ENCODE measurements at regions not wholly inside any gene's neighbourhood (a gene's known extent, or its start where the extent isn't known, plus 50 kb on each side); places are given as distances from the start of the nearest gene placed in this dataset.

DNA sequence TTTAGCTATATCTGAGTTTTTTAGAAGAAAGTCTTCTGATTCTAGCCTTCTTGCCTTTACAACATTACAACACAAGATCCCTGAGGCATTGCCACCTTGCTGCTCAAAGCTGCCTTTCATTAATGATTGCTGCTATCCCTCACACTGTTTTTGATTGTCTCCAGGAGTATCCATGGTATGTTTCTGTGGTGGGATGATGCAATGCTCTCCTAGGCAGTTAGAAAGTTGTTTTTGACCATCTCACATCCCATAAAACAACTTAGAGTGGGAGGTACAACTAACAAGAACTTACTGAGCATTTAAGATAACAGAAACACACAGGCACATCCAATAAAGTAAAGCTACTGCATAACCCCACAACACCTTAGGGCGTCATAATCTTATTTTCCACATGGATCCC is 1156.0 kb upstream of the LRRTM3 start:
- TF ChIP-seq PPARA (CRISPR knock-in tag; IDR thresholded peaks at IDR 0.05; ENCODE audit: borderline replicate concordance) (no peak), ZNF565 (CRISPR knock-in tag; conservative IDR thresholded peaks at IDR 0.05; ENCODE audit: low read depth) (no peak), ZNF8 (CRISPR knock-in tag; IDR thresholded peaks at IDR 0.05) (no peak), RARB (CRISPR knock-in tag; IDR thresholded peaks at IDR 0.05) (no peak)
- TF ChIP-seq, protein P1, sequence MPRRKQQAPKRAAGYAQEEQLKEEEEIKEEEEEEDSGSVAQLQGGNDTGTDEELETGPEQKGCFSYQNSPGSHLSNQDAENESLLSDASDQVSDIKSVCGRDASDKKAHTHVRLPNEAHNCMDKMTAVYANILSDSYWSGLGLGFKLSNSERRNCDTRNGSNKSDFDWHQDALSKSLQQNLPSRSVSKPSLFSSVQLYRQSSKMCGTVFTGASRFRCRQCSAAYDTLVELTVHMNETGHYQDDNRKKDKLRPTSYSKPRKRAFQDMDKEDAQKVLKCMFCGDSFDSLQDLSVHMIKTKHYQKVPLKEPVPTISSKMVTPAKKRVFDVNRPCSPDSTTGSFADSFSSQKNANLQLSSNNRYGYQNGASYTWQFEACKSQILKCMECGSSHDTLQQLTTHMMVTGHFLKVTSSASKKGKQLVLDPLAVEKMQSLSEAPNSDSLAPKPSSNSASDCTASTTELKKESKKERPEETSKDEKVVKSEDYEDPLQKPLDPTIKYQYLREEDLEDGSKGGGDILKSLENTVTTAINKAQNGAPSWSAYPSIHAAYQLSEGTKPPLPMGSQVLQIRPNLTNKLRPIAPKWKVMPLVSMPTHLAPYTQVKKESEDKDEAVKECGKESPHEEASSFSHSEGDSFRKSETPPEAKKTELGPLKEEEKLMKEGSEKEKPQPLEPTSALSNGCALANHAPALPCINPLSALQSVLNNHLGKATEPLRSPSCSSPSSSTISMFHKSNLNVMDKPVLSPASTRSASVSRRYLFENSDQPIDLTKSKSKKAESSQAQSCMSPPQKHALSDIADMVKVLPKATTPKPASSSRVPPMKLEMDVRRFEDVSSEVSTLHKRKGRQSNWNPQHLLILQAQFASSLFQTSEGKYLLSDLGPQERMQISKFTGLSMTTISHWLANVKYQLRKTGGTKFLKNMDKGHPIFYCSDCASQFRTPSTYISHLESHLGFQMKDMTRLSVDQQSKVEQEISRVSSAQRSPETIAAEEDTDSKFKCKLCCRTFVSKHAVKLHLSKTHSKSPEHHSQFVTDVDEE (CRISPR knock-in tag; IDR thresholded peaks at IDR 0.05) = no peak
